ENCODE measurements at regions not wholly inside any gene's neighbourhood (a gene's known extent, or its start where the extent isn't known, plus 50 kb on each side); places are given as distances from the start of the nearest gene placed in this dataset.

- DNase-seq, result no peak
- in situ Hi-C loops (cut with MboI; ENCODE audit: low pct_unique_long_range_greater_than_20kb, low sequenced_read_pairs), result no loop called here
Measured at GRCh38 chr7:31445686-31446355, 68.1 kb upstream of the ITPRID1 start.

- DNase-seq, result no peak
- in situ Hi-C loops (cut with MboI; ENCODE audit: low pct_unique_long_range_greater_than_20kb, low sequenced_read_pairs), result no loop called here
Measured at GRCh38 chr7:31448649-31449048, 65.2 kb upstream of the ITPRID1 start.

- DNase-seq, result no peak
- in situ Hi-C loops (cut with MboI; ENCODE audit: low pct_unique_long_range_greater_than_20kb, low sequenced_read_pairs), result no loop called here
Measured at GRCh38 chr7:31455844-31456243, 58.0 kb upstream of the ITPRID1 start.

GRCh38 chr7:31456646-31457368, 57.1 kb upstream of the ITPRID1 start:
- DNase-seq, result no peak
- in situ Hi-C loops (cut with MboI; ENCODE audit: low pct_unique_long_range_greater_than_20kb, low sequenced_read_pairs), result no loop called here

- in situ Hi-C loops (cut with MboI; ENCODE audit: low pct_unique_long_range_greater_than_20kb, low sequenced_read_pairs), result no loop called here
- no peak for DNase-seq
Measured at GRCh38 chr7:31457551-31457950, 56.3 kb upstream of the ITPRID1 start.

GRCh38 chr7:31458203-31458602, 55.7 kb upstream of the ITPRID1 start:
- in situ Hi-C loops (cut with MboI; ENCODE audit: low pct_unique_long_range_greater_than_20kb, low sequenced_read_pairs), result no loop called here
- no peak for DNase-seq

- in situ Hi-C loops (cut with MboI; ENCODE audit: low pct_unique_long_range_greater_than_20kb, low sequenced_read_pairs), result no loop called here
- no peak for DNase-seq
Measured at GRCh38 chr7:31462636-31463035, 51.3 kb upstream of the ITPRID1 start.

Data from KBM-7 (cell line).